Right ventricle myocardium superior (tissue), 1 donor: ENCODE measurements at regions not wholly inside any gene's neighbourhood (a gene's known extent, or its start where the extent isn't known, plus 50 kb on each side); places are given as distances from the start of the nearest gene placed in this dataset.

Experiments used
- ATAC-seq: fragments of 200-7000 bp; cut with Tn5 transposase; one replicate; pipeline ENCODE4 v1.9.1; 2020; ENCODE audit warnings: mild to moderate bottlenecking; ENCODE audit not compliant: poor library complexity
- DNase-seq: peaks from one replicate; pipeline ENCODE4 v3.0.0-alpha.2; 2020
- intact Hi-C: fragments of 100-400 bp; cut with DNase I; formaldehyde crosslinking; loops from one replicate; pipeline ENCODE4 v1.11.2; 2022
- donor health status: DM: no; HTN: yes; CAD: no; lungs with severe emphysema.

GRCh38 chr3:191792580-191792979 lies 331.6 kb downstream of the PYDC2 start:
- intact Hi-C loops, result no loop called here
- DNase-seq, result no peak
- ATAC-seq, result no peak

- no peak for DNase-seq
- no peak for ATAC-seq
- intact Hi-C loops, result no loop called here
Measured at GRCh38 chr3:191795196-191795595, 334.2 kb downstream of the PYDC2 start.

- intact Hi-C loops, result no loop called here
- ATAC-seq (no peak), DNase-seq (no peak)
Measured at GRCh38 chr3:191797271-191797670, 336.3 kb downstream of the PYDC2 start.

- DNase-seq (no peak), ATAC-seq (no peak)
- intact Hi-C loops, result no loop called here
Measured at GRCh38 chr3:191802671-191803070, 341.7 kb downstream of the PYDC2 start.

GRCh38 chr3:191804935-191805334 lies 344.0 kb downstream of the PYDC2 start:
- intact Hi-C loops, result no loop called here
- ATAC-seq, result no peak

GRCh38 chr3:191808073-191808472 lies 347.1 kb downstream of the PYDC2 start:
- intact Hi-C loops, result no loop called here
- DNase-seq (no peak), ATAC-seq (no peak)

More at GRCh38 chr3:191804935-191805334, 344.0 kb downstream of the PYDC2 start:
- DNase-seq, result no peak

- intact Hi-C loops, result no loop called here
- DNase-seq (no peak), ATAC-seq (no peak)
Measured at GRCh38 chr3:191809326-191809949, 348.5 kb downstream of the PYDC2 start.

- ATAC-seq (no peak), DNase-seq (no peak)
- intact Hi-C loops, result no loop called here
Measured at GRCh38 chr3:191813245-191813644, 352.3 kb downstream of the PYDC2 start.

- no peak for DNase-seq
- intact Hi-C loops, result no loop called here
- ATAC-seq, result no peak
Measured at GRCh38 chr3:191848818-191849217, 387.9 kb downstream of the PYDC2 start.

- ATAC-seq (no peak), DNase-seq (no peak)
- intact Hi-C loops, result no loop called here
Measured at GRCh38 chr3:191859531-191859930, 398.6 kb downstream of the PYDC2 start.

- DNase-seq (no peak), ATAC-seq (no peak)
- intact Hi-C loops, result no loop called here
Measured at GRCh38 chr3:191869738-191870415, 408.9 kb downstream of the PYDC2 start.

- intact Hi-C loops, result no loop called here
- ATAC-seq (no peak), DNase-seq (no peak)
Measured at GRCh38 chr3:191873736-191874135, 412.8 kb downstream of the PYDC2 start.

- intact Hi-C loops, result no loop called here
- peak; percentile 93 for ATAC-seq
- no peak for DNase-seq
Measured at GRCh38 chr3:191882289-191882688, 421.3 kb downstream of the PYDC2 start.

- intact Hi-C loops, result no loop called here
- DNase-seq, result no peak
- ATAC-seq, result no peak
Measured at GRCh38 chr3:191884132-191884531, 423.2 kb downstream of the PYDC2 start.

- intact Hi-C loops, result no loop called here
- no peak for DNase-seq
- ATAC-seq, result no peak
Measured at GRCh38 chr3:191889106-191889505, 428.1 kb downstream of the PYDC2 start.

- intact Hi-C loops, result no loop called here
- ATAC-seq, result no peak
- no peak for DNase-seq
Measured at GRCh38 chr3:191889756-191890155, 428.8 kb downstream of the PYDC2 start.

- intact Hi-C loops, result no loop called here
- no peak for ATAC-seq
- no peak for DNase-seq
Measured at GRCh38 chr3:191894406-191894805, 433.4 kb downstream of the PYDC2 start.

- ATAC-seq (no peak), DNase-seq (no peak)
- intact Hi-C loops, result no loop called here
Measured at GRCh38 chr3:191901741-191902140, 440.8 kb downstream of the PYDC2 start.

- intact Hi-C loops, result no loop called here
- no peak for DNase-seq
- no peak for ATAC-seq
Measured at GRCh38 chr3:191912616-191913204, 451.7 kb downstream of the PYDC2 start.

- DNase-seq (no peak), ATAC-seq (no peak)
- intact Hi-C loops, result no loop called here
Measured at GRCh38 chr3:191915712-191916111, 454.7 kb downstream of the PYDC2 start.
